ENCODE measurements at regions not wholly inside any gene's neighbourhood (a gene's known extent, or its start where the extent isn't known, plus 50 kb on each side); places are given as distances from the start of the nearest gene placed in this dataset.
A peak's percentile ranks its signal among the peaks of the same experiment; 100 is the strongest.
"Not testable (repeated sequence)": the region's sequence is repeated elsewhere in the genome, so short reads cannot be mapped to it uniquely, and the experiment has no call there.

GRCh38 chr4:112708772-112709171 is 71.8 kb downstream of the LARP7 start:
- Histone ChIP-seq H3K36me3 (ENCODE audit: control insufficient read depth, insufficient read depth, low read length) (peaks cover 12% of the 10 kb centered on the region; the same call in 1 of the 2 replicates), H3K4me1 (ENCODE audit: control insufficient read depth, insufficient read depth, low read length) (peaks cover 20% of the 10 kb centered on the region), H3K27ac (ENCODE audit: low read depth, low read length) (peak overlapping the region; percentile 38; the same call in 1 of the 2 replicates), H3K4me3 (ENCODE audit: low read depth, low read length) (peak overlapping the region; percentile 74; the same call in 1 of the 2 replicates), H3K9me3 (ENCODE audit: control insufficient read depth, insufficient read depth, low read depth, low read length) (no peaks in the 10 kb centered on the region), H3K9ac (ENCODE audit: low read length) (peak overlapping the region; percentile 49), H3K27me3 (ENCODE audit: control insufficient read depth, insufficient read depth, low read length) (no peaks in the 10 kb centered on the region)

- Histone ChIP-seq H3K27ac (ENCODE audit: low read depth, low read length) (no peak overlapping the region), H3K9ac (ENCODE audit: low read length) (no peak overlapping the region), H3K4me3 (ENCODE audit: low read depth, low read length) (no peak overlapping the region), H3K9me3 (ENCODE audit: control insufficient read depth, insufficient read depth, low read depth, low read length) (no peaks in the 10 kb centered on the region), H3K27me3 (ENCODE audit: control insufficient read depth, insufficient read depth, low read length) (no peaks in the 10 kb centered on the region), H3K36me3 (ENCODE audit: control insufficient read depth, insufficient read depth, low read length) (peaks cover 13% of the 10 kb centered on the region; the same call in 1 of the 2 replicates), H3K4me1 (ENCODE audit: control insufficient read depth, insufficient read depth, low read length) (peaks cover 5% of the 10 kb centered on the region)
Measured at GRCh38 chr4:112714922-112715901, 78.3 kb downstream of the LARP7 start.

GRCh38 chr4:112717856-112718255 is 80.9 kb downstream of the LARP7 start:
- H3K36me3 ChIP-seq (ENCODE audit: control insufficient read depth, insufficient read depth, low read length) = peaks cover 16% of the 10 kb centered on the region; the same call in 1 of the 2 replicates
- H3K4me3 ChIP-seq (ENCODE audit: low read depth, low read length) = no peak overlapping the region
- peaks cover 5% of the 10 kb centered on the region for H3K4me1 ChIP-seq (ENCODE audit: control insufficient read depth, insufficient read depth, low read length)
- no peaks in the 10 kb centered on the region for H3K9me3 ChIP-seq (ENCODE audit: control insufficient read depth, insufficient read depth, low read depth, low read length)
- H3K27me3 ChIP-seq (ENCODE audit: control insufficient read depth, insufficient read depth, low read length) = no peaks in the 10 kb centered on the region
- H3K9ac ChIP-seq (ENCODE audit: low read length) = no peak overlapping the region
- no peak overlapping the region for H3K27ac ChIP-seq (ENCODE audit: low read depth, low read length)

- Histone ChIP-seq H3K4me1 (ENCODE audit: control insufficient read depth, insufficient read depth, low read length) (peaks cover 11% of the 10 kb centered on the region), H3K27ac (ENCODE audit: low read depth, low read length) (no peak overlapping the region), H3K36me3 (ENCODE audit: control insufficient read depth, insufficient read depth, low read length) (peaks cover 12% of the 10 kb centered on the region; the same call in 1 of the 2 replicates), H3K4me3 (ENCODE audit: low read depth, low read length) (no peak overlapping the region), H3K27me3 (ENCODE audit: control insufficient read depth, insufficient read depth, low read length) (no peaks in the 10 kb centered on the region), H3K9me3 (ENCODE audit: control insufficient read depth, insufficient read depth, low read depth, low read length) (no peaks in the 10 kb centered on the region), H3K9ac (ENCODE audit: low read length) (no peak overlapping the region)
Measured at GRCh38 chr4:112721627-112722026, 84.7 kb downstream of the LARP7 start.

GRCh38 chr4:112726041-112726440 is 89.1 kb downstream of the LARP7 start:
- H3K36me3 ChIP-seq (ENCODE audit: control insufficient read depth, insufficient read depth, low read length) = peaks cover 9% of the 10 kb centered on the region; the same call in 1 of the 2 replicates
- H3K9me3 ChIP-seq (ENCODE audit: control insufficient read depth, insufficient read depth, low read depth, low read length) = no peaks in the 10 kb centered on the region
- H3K9ac ChIP-seq (ENCODE audit: low read length) = no peak overlapping the region
- H3K27ac ChIP-seq (ENCODE audit: low read depth, low read length) = no peak overlapping the region
- no peaks in the 10 kb centered on the region for H3K27me3 ChIP-seq (ENCODE audit: control insufficient read depth, insufficient read depth, low read length)
- peaks cover 8% of the 10 kb centered on the region; the same call in 1 of the 2 replicates for H3K4me1 ChIP-seq (ENCODE audit: control insufficient read depth, insufficient read depth, low read length)
- no peak overlapping the region for H3K4me3 ChIP-seq (ENCODE audit: low read depth, low read length)

GRCh38 chr4:112727728-112728127 is 90.8 kb downstream of the LARP7 start:
- not testable (repeated sequence) for H3K9me3 ChIP-seq (ENCODE audit: control insufficient read depth, insufficient read depth, low read depth, low read length); H3K27ac ChIP-seq (ENCODE audit: low read depth, low read length); H3K27me3 ChIP-seq (ENCODE audit: control insufficient read depth, insufficient read depth, low read length); H3K4me3 ChIP-seq (ENCODE audit: low read depth, low read length); H3K9ac ChIP-seq (ENCODE audit: low read length); H3K36me3 ChIP-seq (ENCODE audit: control insufficient read depth, insufficient read depth, low read length)
- H3K4me1 ChIP-seq (ENCODE audit: control insufficient read depth, insufficient read depth, low read length) = peaks cover 17% of the 10 kb centered on the region

- no peak overlapping the region for H3K9ac ChIP-seq (ENCODE audit: low read length)
- no peaks in the 10 kb centered on the region for H3K27me3 ChIP-seq (ENCODE audit: control insufficient read depth, insufficient read depth, low read length)
- H3K27ac ChIP-seq (ENCODE audit: low read depth, low read length) = 0 out of 2 replicates have a peak overlapping the region, but pooled peaks have one; percentile 74
- H3K36me3 ChIP-seq (ENCODE audit: control insufficient read depth, insufficient read depth, low read length) = peaks cover 3% of the 10 kb centered on the region; the same call in 1 of the 2 replicates
- H3K4me3 ChIP-seq (ENCODE audit: low read depth, low read length) = no peak overlapping the region
- H3K4me1 ChIP-seq (ENCODE audit: control insufficient read depth, insufficient read depth, low read length) = peaks cover 17% of the 10 kb centered on the region
- no peaks in the 10 kb centered on the region for H3K9me3 ChIP-seq (ENCODE audit: control insufficient read depth, insufficient read depth, low read depth, low read length)
Measured at GRCh38 chr4:112731715-112732114, 94.8 kb downstream of the LARP7 start.

- no peaks in the 10 kb centered on the region for H3K27me3 ChIP-seq (ENCODE audit: control insufficient read depth, insufficient read depth, low read length)
- H3K4me1 ChIP-seq (ENCODE audit: control insufficient read depth, insufficient read depth, low read length) = peaks cover 17% of the 10 kb centered on the region
- H3K9me3 ChIP-seq (ENCODE audit: control insufficient read depth, insufficient read depth, low read depth, low read length) = no peaks in the 10 kb centered on the region
- no peak overlapping the region for H3K4me3 ChIP-seq (ENCODE audit: low read depth, low read length)
- no peak overlapping the region for H3K9ac ChIP-seq (ENCODE audit: low read length)
- H3K36me3 ChIP-seq (ENCODE audit: control insufficient read depth, insufficient read depth, low read length) = peaks cover 4% of the 10 kb centered on the region; the same call in 1 of the 2 replicates
- H3K27ac ChIP-seq (ENCODE audit: low read depth, low read length) = peak overlapping the region; percentile 74
Measured at GRCh38 chr4:112732142-112732541, 95.2 kb downstream of the LARP7 start.

GRCh38 chr4:112735474-112735951 is 98.6 kb downstream of the LARP7 start:
- Histone ChIP-seq H3K9me3 (ENCODE audit: control insufficient read depth, insufficient read depth, low read depth, low read length) (no peaks in the 10 kb centered on the region), H3K4me3 (ENCODE audit: low read depth, low read length) (no peak overlapping the region), H3K27ac (ENCODE audit: low read depth, low read length) (no peak overlapping the region), H3K36me3 (ENCODE audit: control insufficient read depth, insufficient read depth, low read length) (peaks cover 10% of the 10 kb centered on the region; the same call in 1 of the 2 replicates), H3K27me3 (ENCODE audit: control insufficient read depth, insufficient read depth, low read length) (no peaks in the 10 kb centered on the region), H3K4me1 (ENCODE audit: control insufficient read depth, insufficient read depth, low read length) (peaks cover 31% of the 10 kb centered on the region), H3K9ac (ENCODE audit: low read length) (no peak overlapping the region)

GRCh38 chr4:112736718-112737135 is 99.8 kb downstream of the LARP7 start:
- H3K4me3 ChIP-seq (ENCODE audit: low read depth, low read length) = no peak overlapping the region
- no peaks in the 10 kb centered on the region for H3K27me3 ChIP-seq (ENCODE audit: control insufficient read depth, insufficient read depth, low read length)
- H3K9ac ChIP-seq (ENCODE audit: low read length) = no peak overlapping the region
- peaks cover 10% of the 10 kb centered on the region; the same call in 1 of the 2 replicates for H3K36me3 ChIP-seq (ENCODE audit: control insufficient read depth, insufficient read depth, low read length)
- H3K9me3 ChIP-seq (ENCODE audit: control insufficient read depth, insufficient read depth, low read depth, low read length) = no peaks in the 10 kb centered on the region
- H3K4me1 ChIP-seq (ENCODE audit: control insufficient read depth, insufficient read depth, low read length) = peaks cover 29% of the 10 kb centered on the region
- H3K27ac ChIP-seq (ENCODE audit: low read depth, low read length) = peak overlapping the region; percentile 56; the same call in 1 of the 2 replicates

- H3K36me3 ChIP-seq (ENCODE audit: control insufficient read depth, insufficient read depth, low read length) = peaks cover 10% of the 10 kb centered on the region; the same call in 1 of the 2 replicates
- no peaks in the 10 kb centered on the region for H3K9me3 ChIP-seq (ENCODE audit: control insufficient read depth, insufficient read depth, low read depth, low read length)
- H3K9ac ChIP-seq (ENCODE audit: low read length) = peak overlapping the region; percentile 1
- no peak overlapping the region for H3K4me3 ChIP-seq (ENCODE audit: low read depth, low read length)
- no peaks in the 10 kb centered on the region for H3K27me3 ChIP-seq (ENCODE audit: control insufficient read depth, insufficient read depth, low read length)
- H3K27ac ChIP-seq (ENCODE audit: low read depth, low read length) = peak overlapping the region; percentile 9; the same call in 1 of the 2 replicates
- peaks cover 18% of the 10 kb centered on the region for H3K4me1 ChIP-seq (ENCODE audit: control insufficient read depth, insufficient read depth, low read length)
Measured at GRCh38 chr4:112739442-112739841, 102.5 kb downstream of the LARP7 start.
